ENCODE measurements at regions not wholly inside any gene's neighbourhood (a gene's known extent, or its start where the extent isn't known, plus 50 kb on each side); places are given as distances from the start of the nearest gene placed in this dataset.

DNA sequence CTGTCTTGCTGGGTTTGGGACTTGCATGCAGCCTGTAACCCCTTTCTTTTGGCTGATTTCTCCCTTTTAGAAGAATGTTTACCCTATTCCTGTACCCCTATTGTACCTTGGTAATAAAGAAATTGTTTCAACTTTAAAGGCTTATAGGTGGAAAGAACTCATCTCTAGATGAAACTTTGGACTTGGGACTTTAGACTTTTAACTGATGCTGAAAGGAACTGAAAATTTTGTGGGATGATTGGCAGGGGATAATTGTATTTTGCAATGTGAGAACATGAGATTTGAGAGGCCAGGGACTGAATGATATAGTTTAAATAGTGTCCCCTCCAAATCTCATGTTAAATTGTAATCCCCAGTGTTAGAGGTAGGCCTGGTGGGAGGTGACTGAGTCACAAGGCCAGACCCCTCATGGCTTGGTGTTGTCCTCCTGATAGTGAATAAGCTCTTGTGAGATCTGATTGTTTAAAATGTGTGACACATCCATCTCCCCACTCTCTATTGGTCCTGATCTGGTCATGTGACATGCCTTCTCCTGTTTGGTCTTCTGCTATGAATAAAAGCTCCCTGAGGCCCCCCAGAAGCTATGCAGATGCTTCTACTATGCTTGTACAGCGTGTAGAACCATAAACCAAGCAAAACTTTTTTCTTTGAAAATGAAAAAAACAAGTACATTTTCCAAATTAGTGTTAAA, 1621.3 kb upstream of the B3GALT2 start:
- CTCF ChIA-PET (ENCODE audit: unreplicated experiment): interaction anchor here (0.6 kb wide), 1 partner anchor 15 kb away, joined by 3 read pairs; no protein-coding TSS in a partner anchor
- BruUV-seq (replicated peaks): no TSS peak

DNA sequence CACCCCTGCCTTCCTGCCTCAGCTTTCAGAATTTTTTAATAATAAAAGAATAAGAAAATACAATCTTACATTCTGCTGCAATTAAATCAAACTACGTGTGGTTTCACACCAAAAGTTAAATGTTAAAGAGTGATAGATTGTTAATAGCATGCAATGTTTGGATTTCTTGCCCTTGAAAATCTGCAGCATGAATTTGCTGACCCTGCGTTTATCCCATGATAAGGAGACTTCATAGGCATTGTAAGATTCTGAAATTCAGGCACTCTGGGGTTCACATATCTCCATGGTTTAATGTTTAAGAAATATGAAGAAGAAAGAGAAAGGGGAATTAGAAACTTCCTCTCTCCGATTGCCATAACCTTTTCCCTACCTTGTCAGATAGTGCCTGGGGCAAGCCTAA, 1616.2 kb upstream of the B3GALT2 start:
- Histone ChIP-seq H3K4me1 (ENCODE audit: insufficient read depth, low read length, poor library complexity, severe bottlenecking) (no peaks in the 10 kb centered on the region), H3K4me3 (ENCODE audit: low read depth, low read length, poor library complexity, severe bottlenecking) (no peak overlapping the region), H3K4me2 (ENCODE audit: low read length) (no peak overlapping the region), H4K20me1 (ENCODE audit: insufficient read depth, low read length) (no peaks in the 10 kb centered on the region), H3K27ac (ENCODE audit: low read depth, low read length, poor library complexity, severe bottlenecking) (no peak overlapping the region), H3K9me3 (ENCODE audit: low read length) (no peaks in the 10 kb centered on the region), H3K79me2 (ENCODE audit: insufficient read depth, low read depth, low read length) (no peaks in the 10 kb centered on the region), H2AFZ (ENCODE audit: low read length) (no peak overlapping the region), H3K36me3 (ENCODE audit: insufficient read depth, low read length) (no peaks in the 10 kb centered on the region), H3K9me2 (ENCODE audit: insufficient read depth, low read length) (no peaks in the 10 kb centered on the region)
- intact Hi-C loops (cut with micrococcal nuclease; ENCODE audit: unreplicated experiment): no loop called here
- POLR2A ChIA-PET: no interaction called here
- CTCF ChIA-PET (ENCODE audit: unreplicated experiment): no interaction called here
- DNase-seq (ENCODE audit: low spot score): no peak
- TF ChIP-seq, protein P1, sequence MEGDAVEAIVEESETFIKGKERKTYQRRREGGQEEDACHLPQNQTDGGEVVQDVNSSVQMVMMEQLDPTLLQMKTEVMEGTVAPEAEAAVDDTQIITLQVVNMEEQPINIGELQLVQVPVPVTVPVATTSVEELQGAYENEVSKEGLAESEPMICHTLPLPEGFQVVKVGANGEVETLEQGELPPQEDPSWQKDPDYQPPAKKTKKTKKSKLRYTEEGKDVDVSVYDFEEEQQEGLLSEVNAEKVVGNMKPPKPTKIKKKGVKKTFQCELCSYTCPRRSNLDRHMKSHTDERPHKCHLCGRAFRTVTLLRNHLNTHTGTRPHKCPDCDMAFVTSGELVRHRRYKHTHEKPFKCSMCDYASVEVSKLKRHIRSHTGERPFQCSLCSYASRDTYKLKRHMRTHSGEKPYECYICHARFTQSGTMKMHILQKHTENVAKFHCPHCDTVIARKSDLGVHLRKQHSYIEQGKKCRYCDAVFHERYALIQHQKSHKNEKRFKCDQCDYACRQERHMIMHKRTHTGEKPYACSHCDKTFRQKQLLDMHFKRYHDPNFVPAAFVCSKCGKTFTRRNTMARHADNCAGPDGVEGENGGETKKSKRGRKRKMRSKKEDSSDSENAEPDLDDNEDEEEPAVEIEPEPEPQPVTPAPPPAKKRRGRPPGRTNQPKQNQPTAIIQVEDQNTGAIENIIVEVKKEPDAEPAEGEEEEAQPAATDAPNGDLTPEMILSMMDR (conservative IDR thresholded peaks at IDR 0.05; ENCODE audit: low read length): no peak
- no peak for TF ChIP-seq EZH2phosphoT487 (IDR thresholded peaks at IDR 0.05; ENCODE audit: borderline replicate concordance, low read depth, low read length)
- BruUV-seq (replicated peaks): no TSS peak

More for the DNA sequence above, 1621.3 kb upstream of the B3GALT2 start:
- no peaks in the 10 kb centered on the region for H3K79me2 ChIP-seq (ENCODE audit: insufficient read depth, low read depth, low read length)
- no peak for TF ChIP-seq EZH2phosphoT487 (IDR thresholded peaks at IDR 0.05; ENCODE audit: borderline replicate concordance, low read depth, low read length)
- TF ChIP-seq, protein P1 (conservative IDR thresholded peaks at IDR 0.05; ENCODE audit: low read length): no peak
- no peaks in the 10 kb centered on the region for H3K4me1 ChIP-seq (ENCODE audit: insufficient read depth, low read length, poor library complexity, severe bottlenecking)
- POLR2A ChIA-PET: interaction anchor here (0.7 to 1.0 kb wide), 2 partner anchors 9 to 20 kb away, joined by 3 read pairs; no protein-coding TSS in a partner anchor
- no peaks in the 10 kb centered on the region for H4K20me1 ChIP-seq (ENCODE audit: insufficient read depth, low read length)
- peak overlapping the region; percentile 59; the same call in 1 of the 2 replicates for H2AFZ ChIP-seq (ENCODE audit: low read length)
- H3K4me2 ChIP-seq (ENCODE audit: low read length): no peak overlapping the region
- no peaks in the 10 kb centered on the region for H3K36me3 ChIP-seq (ENCODE audit: insufficient read depth, low read length)
- no peak overlapping the region for H3K27ac ChIP-seq (ENCODE audit: low read depth, low read length, poor library complexity, severe bottlenecking)
- DNase-seq (ENCODE audit: low spot score): no peak
- intact Hi-C loops (cut with micrococcal nuclease; ENCODE audit: unreplicated experiment): no loop called here
- H3K4me3 ChIP-seq (ENCODE audit: low read depth, low read length, poor library complexity, severe bottlenecking): no peak overlapping the region
- no peaks in the 10 kb centered on the region for H3K9me2 ChIP-seq (ENCODE audit: insufficient read depth, low read length)
- H3K9me3 ChIP-seq (ENCODE audit: low read length): no peaks in the 10 kb centered on the region

DNA sequence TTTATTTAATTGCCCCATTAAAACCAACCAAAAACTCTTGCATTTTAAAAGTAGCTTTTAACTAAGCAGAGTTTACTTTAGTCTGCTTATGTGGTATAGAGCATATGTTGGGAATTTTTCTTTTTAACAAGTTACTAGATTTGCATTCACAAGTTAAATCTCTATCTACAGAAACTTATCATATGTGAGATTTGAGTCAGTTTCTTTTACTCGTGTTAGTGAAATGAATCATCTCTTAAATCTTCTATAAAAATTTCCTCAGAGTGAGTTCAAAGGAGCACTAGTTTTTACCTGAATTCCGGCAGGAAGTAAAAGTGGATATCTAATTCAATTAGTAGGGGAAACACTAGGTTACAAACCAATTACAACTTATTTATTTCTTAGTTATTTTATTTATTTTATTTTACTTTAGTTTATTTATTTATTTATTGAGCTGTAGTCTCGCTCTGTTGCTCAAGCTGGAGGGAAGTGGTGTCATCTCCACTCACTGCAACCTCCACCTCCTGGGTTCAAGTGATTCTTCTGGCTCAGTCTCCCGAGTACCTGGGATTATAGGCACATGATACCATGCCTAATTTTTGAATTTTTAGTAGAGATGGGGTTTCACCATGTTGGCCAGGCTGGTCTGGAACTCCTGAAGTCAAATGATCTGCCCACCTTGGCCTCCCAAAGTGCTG, 1609.6 kb upstream of the B3GALT2 start:
- Histone ChIP-seq H3K27ac (ENCODE audit: low read depth, low read length, poor library complexity, severe bottlenecking) (no peak overlapping the region), H3K4me3 (ENCODE audit: low read depth, low read length, poor library complexity, severe bottlenecking) (no peak overlapping the region), H3K4me2 (ENCODE audit: low read length) (no peak overlapping the region), H2AFZ (ENCODE audit: low read length) (no peak overlapping the region), H3K36me3 (ENCODE audit: insufficient read depth, low read length) (no peaks in the 10 kb centered on the region), H3K9me2 (ENCODE audit: insufficient read depth, low read length) (no peaks in the 10 kb centered on the region), H4K20me1 (ENCODE audit: insufficient read depth, low read length) (no peaks in the 10 kb centered on the region), H3K9me3 (ENCODE audit: low read length) (no peaks in the 10 kb centered on the region), H3K4me1 (ENCODE audit: insufficient read depth, low read length, poor library complexity, severe bottlenecking) (no peaks in the 10 kb centered on the region), H3K79me2 (ENCODE audit: insufficient read depth, low read depth, low read length) (no peaks in the 10 kb centered on the region)
- intact Hi-C loops (cut with micrococcal nuclease; ENCODE audit: unreplicated experiment): no loop called here
- ChIA-PET POLR2A (no interaction called here), CTCF (ENCODE audit: unreplicated experiment) (no interaction called here)
- BruUV-seq (replicated peaks): no TSS peak
- DNase-seq (ENCODE audit: low spot score): no peak
- TF ChIP-seq, protein P1 (conservative IDR thresholded peaks at IDR 0.05; ENCODE audit: low read length): no peak
- TF ChIP-seq EZH2phosphoT487 (IDR thresholded peaks at IDR 0.05; ENCODE audit: borderline replicate concordance, low read depth, low read length): no peak
